BE2C (cell line): ENCODE measurements at regions not wholly inside any gene's neighbourhood (a gene's known extent, or its start where the extent isn't known, plus 50 kb on each side); places are given as distances from the start of the nearest gene placed in this dataset.

Source experiments
- DNase-seq: peaks from one replicate; pipeline ENCODE4 v3.0.0-alpha.2; 2020
- H3K27me3 ChIP-seq: fragments of 250-450 bp; sonication (Bioruptor Pico); 2 replicates; pipeline ENCODE4 v1.5.1; 2020; ENCODE audit warnings: mild to moderate bottlenecking
- H3K36me3 ChIP-seq: fragments of 250-450 bp; sonication (Bioruptor Pico); 2 replicates; pipeline ENCODE4 v1.5.1; 2020; ENCODE audit warnings: mild to moderate bottlenecking
- H3K4me1 ChIP-seq: fragments of 250-450 bp; sonication (Bioruptor Pico); 2 replicates; pipeline ENCODE4 v1.5.1; 2020
- H3K4me3 ChIP-seq: 2 replicates; pipeline ENCODE4 v1.5.1; 2011; ENCODE audit warnings: low read depth, low read length
- H3K9me3 ChIP-seq: fragments of 250-450 bp; sonication (Bioruptor Pico); 2 replicates; pipeline ENCODE4 v1.5.1; 2020
- CTCF ChIP-seq: IDR thresholded peaks from 2 replicates; pipeline ENCODE4 v1.5.1; 2012; ENCODE audit warnings: mild to moderate bottlenecking, low read depth, low read length

DNA sequence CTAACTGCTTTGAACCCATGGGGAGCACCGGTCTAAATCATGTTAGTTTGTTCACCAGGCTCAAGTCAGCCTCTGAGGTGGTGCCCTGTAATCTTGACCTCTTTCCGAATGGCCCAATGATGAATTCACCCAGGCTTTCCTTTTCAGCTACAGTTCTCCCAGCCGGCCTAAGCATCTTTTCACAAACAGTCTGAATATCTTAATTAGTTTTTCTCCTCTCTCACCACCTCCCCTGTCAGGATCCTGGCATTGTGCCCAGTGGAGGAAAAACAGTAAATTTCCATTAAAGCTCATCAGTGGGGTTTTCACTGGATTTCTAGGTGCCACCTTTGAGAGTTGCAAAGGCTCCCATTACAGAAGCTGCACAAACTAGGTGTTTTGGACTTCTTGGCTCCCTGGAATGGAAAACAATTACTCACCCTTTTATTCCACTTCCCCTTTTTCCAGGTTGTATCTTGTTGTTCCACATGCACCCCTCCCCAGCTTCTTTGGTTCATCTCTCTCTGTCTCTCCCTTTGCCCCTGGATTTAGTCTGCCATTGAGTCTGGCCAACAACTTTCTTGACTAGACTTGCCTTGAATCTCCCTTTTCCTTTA lies 69.4 kb upstream of the ADAMTSL1 start:
- DNase-seq = no peak

DNA sequence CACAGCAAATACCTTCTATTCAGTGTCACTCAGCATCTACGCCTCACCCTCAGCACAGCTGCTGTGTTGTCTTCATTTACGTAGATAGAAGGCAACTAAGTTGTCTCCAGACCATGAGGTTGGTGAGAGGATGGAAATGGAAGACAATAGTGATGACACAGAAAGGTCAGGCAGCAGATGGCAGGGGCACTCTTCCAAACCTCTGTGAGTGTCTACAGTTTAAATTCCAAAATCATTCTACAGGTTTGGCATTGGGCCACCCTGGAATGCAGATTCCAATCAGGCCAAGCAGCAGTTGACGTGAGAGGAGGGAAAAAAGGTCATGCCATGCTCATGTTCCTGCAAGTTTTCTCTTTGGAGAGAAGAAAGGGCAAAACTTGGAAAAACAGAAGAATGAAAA lies 68.7 kb upstream of the ADAMTSL1 start:
- TF ChIP-seq CTCF = no peak
- no peak for DNase-seq
- no peak overlapping the region for H3K4me3 ChIP-seq
- no peaks in the 10 kb centered on the region for H3K27me3 ChIP-seq
- no peaks in the 10 kb centered on the region for H3K36me3 ChIP-seq
- no peaks in the 10 kb centered on the region for H3K9me3 ChIP-seq
- no peaks in the 10 kb centered on the region for H3K4me1 ChIP-seq

More for the DNA sequence above, 69.4 kb upstream of the ADAMTSL1 start:
- Histone ChIP-seq H3K4me3 (no peak overlapping the region), H3K9me3 (no peaks in the 10 kb centered on the region), H3K27me3 (no peaks in the 10 kb centered on the region), H3K36me3 (no peaks in the 10 kb centered on the region), H3K4me1 (no peaks in the 10 kb centered on the region)
- no peak for TF ChIP-seq CTCF

DNA sequence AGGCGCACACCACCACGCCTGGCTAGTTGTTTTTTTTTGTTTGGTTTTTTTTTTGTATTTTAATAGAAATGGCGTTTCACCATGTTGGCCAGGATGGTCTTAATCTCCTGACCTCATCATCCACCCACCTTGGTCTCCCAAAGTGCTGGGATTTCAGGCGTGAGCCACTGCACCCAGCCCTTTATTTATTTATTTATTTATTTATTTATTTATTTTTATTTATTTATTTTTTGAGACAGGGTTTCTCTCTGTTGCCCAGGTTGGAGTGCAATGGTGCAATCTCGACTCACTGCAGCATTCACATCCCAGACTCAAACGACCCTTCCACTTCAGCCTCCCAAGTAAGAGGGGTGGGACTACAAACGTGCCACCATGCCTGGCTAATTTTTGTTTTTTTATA lies 63.0 kb upstream of the ADAMTSL1 start:
- Histone ChIP-seq H3K9me3 (no peaks in the 10 kb centered on the region), H3K27me3 (no peaks in the 10 kb centered on the region), H3K4me1 (no peaks in the 10 kb centered on the region), H3K4me3 (no peak overlapping the region), H3K36me3 (no peaks in the 10 kb centered on the region)
- TF ChIP-seq CTCF = no peak
- no peak for DNase-seq

- H3K4me3 ChIP-seq = no peak overlapping the region
- H3K4me1 ChIP-seq = no peaks in the 10 kb centered on the region
- TF ChIP-seq CTCF = no peak
- DNase-seq = no peak
- no peaks in the 10 kb centered on the region; the same call in 1 of the 2 replicates for H3K27me3 ChIP-seq
- H3K9me3 ChIP-seq = no peaks in the 10 kb centered on the region
- H3K36me3 ChIP-seq = no peaks in the 10 kb centered on the region
Observed at GRCh38 chr9:18421391-18421790, 52.6 kb upstream of the ADAMTSL1 start.

- no peaks in the 10 kb centered on the region for H3K4me1 ChIP-seq
- no peaks in the 10 kb centered on the region; the same call in 1 of the 2 replicates for H3K27me3 ChIP-seq
- no peaks in the 10 kb centered on the region for H3K36me3 ChIP-seq
- no peak for TF ChIP-seq CTCF
- H3K4me3 ChIP-seq = no peak overlapping the region
- DNase-seq = no peak
- H3K9me3 ChIP-seq = no peaks in the 10 kb centered on the region
Observed at GRCh38 chr9:18422296-18423036, 51.5 kb upstream of the ADAMTSL1 start.
